ENCODE measurements at regions not wholly inside any gene's neighbourhood (a gene's known extent, or its start where the extent isn't known, plus 50 kb on each side); places are given as distances from the start of the nearest gene placed in this dataset.

GRCh38 chr17:77503293-77503655, 362.5 kb downstream of the SEC14L1 start:
- no peak for DNase-seq (ENCODE audit: low spot score)
- H3K27ac Mint-ChIP-seq (ENCODE audit: unreplicated experiment) = no peak overlapping the region
- no peak overlapping the region for H3K4me3 Mint-ChIP-seq (ENCODE audit: unreplicated experiment)
- no peak for TF ChIP-seq CTCF (IDR thresholded peaks at IDR 0.05; ENCODE audit: unreplicated experiment)
- H3K27me3 Mint-ChIP-seq (ENCODE audit: unreplicated experiment) = peaks cover 23% of the 10 kb centered on the region
- peaks cover 27% of the 10 kb centered on the region for H3K36me3 Mint-ChIP-seq (ENCODE audit: low read depth, unreplicated experiment)
- H3K4me1 Mint-ChIP-seq (ENCODE audit: unreplicated experiment) = peaks cover 8% of the 10 kb centered on the region
- H3K9me3 Mint-ChIP-seq (ENCODE audit: unreplicated experiment) = no peaks in the 10 kb centered on the region

GRCh38 chr17:77503916-77504651, 363.3 kb downstream of the SEC14L1 start:
- Mint-ChIP-seq H3K36me3 (ENCODE audit: low read depth, unreplicated experiment) (peaks cover 27% of the 10 kb centered on the region), H3K27ac (ENCODE audit: unreplicated experiment) (no peak overlapping the region), H3K4me3 (ENCODE audit: unreplicated experiment) (no peak overlapping the region), H3K4me1 (ENCODE audit: unreplicated experiment) (peaks cover 8% of the 10 kb centered on the region), H3K9me3 (ENCODE audit: unreplicated experiment) (no peaks in the 10 kb centered on the region), H3K27me3 (ENCODE audit: unreplicated experiment) (peaks cover 22% of the 10 kb centered on the region)
- DNase-seq (ENCODE audit: low spot score) = no peak
- no peak for TF ChIP-seq CTCF (IDR thresholded peaks at IDR 0.05; ENCODE audit: unreplicated experiment)

- no peak for TF ChIP-seq CTCF (IDR thresholded peaks at IDR 0.05; ENCODE audit: unreplicated experiment)
- H3K4me3 Mint-ChIP-seq (ENCODE audit: unreplicated experiment) = no peak overlapping the region
- H3K27me3 Mint-ChIP-seq (ENCODE audit: unreplicated experiment) = peaks cover 18% of the 10 kb centered on the region
- peaks cover 3% of the 10 kb centered on the region for H3K4me1 Mint-ChIP-seq (ENCODE audit: unreplicated experiment)
- DNase-seq (ENCODE audit: low spot score) = no peak
- no peak overlapping the region for H3K27ac Mint-ChIP-seq (ENCODE audit: unreplicated experiment)
- no peaks in the 10 kb centered on the region for H3K9me3 Mint-ChIP-seq (ENCODE audit: unreplicated experiment)
- peaks cover 22% of the 10 kb centered on the region for H3K36me3 Mint-ChIP-seq (ENCODE audit: low read depth, unreplicated experiment)
These were observed 363.9 kb downstream of the SEC14L1 start for GRCh38 chr17:77504652-77505155.

GRCh38 chr17:77505181-77505639, 364.4 kb downstream of the SEC14L1 start:
- DNase-seq (ENCODE audit: low spot score) = no peak

More at GRCh38 chr17:77505181-77505639, 364.4 kb downstream of the SEC14L1 start:
- Mint-ChIP-seq H3K4me3 (ENCODE audit: unreplicated experiment) (no peak overlapping the region), H3K27me3 (ENCODE audit: unreplicated experiment) (peaks cover 18% of the 10 kb centered on the region), H3K27ac (ENCODE audit: unreplicated experiment) (no peak overlapping the region), H3K4me1 (ENCODE audit: unreplicated experiment) (peaks cover 3% of the 10 kb centered on the region), H3K36me3 (ENCODE audit: low read depth, unreplicated experiment) (peaks cover 18% of the 10 kb centered on the region), H3K9me3 (ENCODE audit: unreplicated experiment) (no peaks in the 10 kb centered on the region)
- TF ChIP-seq CTCF (IDR thresholded peaks at IDR 0.05; ENCODE audit: unreplicated experiment) = no peak
